Thoracic aorta (tissue), 2 donors: ENCODE measurements at regions not wholly inside any gene's neighbourhood (a gene's known extent, or its start where the extent isn't known, plus 50 kb on each side); places are given as distances from the start of the nearest gene placed in this dataset.

Source experiments
- ATAC-seq: fragments of 150-250 bp; one replicate; pipeline ENCODE4 v1.8.0; 2017; ENCODE audit warnings: low read depth; ENCODE audit not compliant: insufficient number of reproducible peaks, low FRiP score
- DNase-seq: peaks from one replicate; pipeline ENCODE4 v3.0.0-alpha.2; 2020; ENCODE audit warnings: low spot score
- H3K27ac ChIP-seq, 2 donors: fragments of 200-600 bp; sonication (generic); 1 replicate in 1 of 2; 2 replicates in 1 of 2; pipeline ENCODE4 v1.5.1; 2016; ENCODE audit warnings: mild to moderate bottlenecking in 2 of 2, moderate library complexity in 2 of 2
- H3K27me3 ChIP-seq: fragments of 200-600 bp; sonication (generic); replicated peaks from 2 replicates; pipeline ENCODE4 v1.6.0; 2016; ENCODE audit warnings: mild to moderate bottlenecking; ENCODE audit not compliant: insufficient read depth
- H3K36me3 ChIP-seq: fragments of 200-600 bp; sonication (generic); one replicate; pipeline ENCODE4 v1.5.1; 2016
- H3K4me1 ChIP-seq, 2 donors: fragments of 200-600 bp; sonication (generic); 1 replicate in 1 of 2; 2 replicates in 1 of 2; pipeline versions ENCODE4 v1.5.1 to v1.6.0; 2016; ENCODE audit warnings: low read depth in 2 of 2, mild to moderate bottlenecking in 1 of 2; ENCODE audit not compliant: control insufficient read depth in 1 of 2
- H3K4me3 ChIP-seq: fragments of 200-600 bp; sonication (generic); 2 replicates; pipeline ENCODE4 v1.5.1; 2016; ENCODE audit warnings: mild to moderate bottlenecking
- H3K9me3 ChIP-seq: fragments of 200-600 bp; sonication (generic); 2 replicates; pipeline ENCODE4 v1.5.1; 2016
- CTCF ChIP-seq: fragments of 200-600 bp; sonication (generic); IDR thresholded peaks from one replicate; pipeline ENCODE4 v1.5.1; 2019; ENCODE audit warnings: antibody characterized with exemption

GRCh38 chr11:82246926-82247325 lies 486.7 kb downstream of the FAM181B start:
- TF ChIP-seq CTCF, result no peak
- H3K4me1 ChIP-seq, result no peaks in the 10 kb centered on the region
- no peaks in the 10 kb centered on the region for H3K27me3 ChIP-seq
- no peaks in the 10 kb centered on the region for H3K36me3 ChIP-seq
- no peak for ATAC-seq
- no peak overlapping the region for H3K4me3 ChIP-seq
- no peak for DNase-seq
- no peaks in the 10 kb centered on the region for H3K9me3 ChIP-seq
- no peak overlapping the region for H3K27ac ChIP-seq

- no peak overlapping the region for H3K4me3 ChIP-seq
- no peak overlapping the region for H3K27ac ChIP-seq
- H3K4me1 ChIP-seq, result no peaks in the 10 kb centered on the region
- H3K9me3 ChIP-seq, result no peaks in the 10 kb centered on the region
- TF ChIP-seq CTCF, result no peak
- no peaks in the 10 kb centered on the region for H3K27me3 ChIP-seq
- DNase-seq (no peak), ATAC-seq (no peak)
- no peaks in the 10 kb centered on the region for H3K36me3 ChIP-seq
These were observed 494.2 kb downstream of the FAM181B start for GRCh38 chr11:82239498-82239897.

- TF ChIP-seq CTCF, result no peak
- H3K4me3 ChIP-seq, result no peak overlapping the region
- ATAC-seq, result no peak
- no peak for DNase-seq
- no peaks in the 10 kb centered on the region for H3K27me3 ChIP-seq
- H3K27ac ChIP-seq, result no peak overlapping the region
- H3K36me3 ChIP-seq, result no peaks in the 10 kb centered on the region
- H3K9me3 ChIP-seq, result no peaks in the 10 kb centered on the region
- H3K4me1 ChIP-seq, result no peaks in the 10 kb centered on the region
These were observed 499.4 kb downstream of the FAM181B start for GRCh38 chr11:82234256-82234655.

GRCh38 chr11:82233201-82233600 lies 500.5 kb downstream of the FAM181B start:
- H3K4me1 ChIP-seq, result no peaks in the 10 kb centered on the region
- no peak for TF ChIP-seq CTCF
- no peak overlapping the region for H3K4me3 ChIP-seq
- H3K9me3 ChIP-seq, result no peaks in the 10 kb centered on the region
- DNase-seq (no peak), ATAC-seq (no peak)
- no peaks in the 10 kb centered on the region for H3K36me3 ChIP-seq
- no peak overlapping the region for H3K27ac ChIP-seq
- no peaks in the 10 kb centered on the region for H3K27me3 ChIP-seq

GRCh38 chr11:82229341-82229740 lies 504.3 kb downstream of the FAM181B start:
- Histone ChIP-seq H3K4me1 (no peaks in the 10 kb centered on the region), H3K27ac (no peak overlapping the region), H3K36me3 (no peaks in the 10 kb centered on the region), H3K27me3 (no peaks in the 10 kb centered on the region), H3K4me3 (no peak overlapping the region), H3K9me3 (no peaks in the 10 kb centered on the region)
- no peak for DNase-seq
- ATAC-seq, result no peak
- TF ChIP-seq CTCF, result no peak
